Kidney (tissue), 13 donors: ENCODE measurements at regions not wholly inside any gene's neighbourhood (a gene's known extent, or its start where the extent isn't known, plus 50 kb on each side); places are given as distances from the start of the nearest gene placed in this dataset.

Source experiments
- DNase-seq, 5 donors: peaks; one replicate each; pipeline ENCODE4 v3.0.0-alpha.2; 2013 to 2020
- FAIRE-seq: peaks from 2 replicates; lab custom pipeline; 2012; peaks lifted over from hg19 to GRCh38; lab: Jason Lieb, UNC
- H3K27ac ChIP-seq, 2 donors: one replicate each; pipeline ENCODE4 v1.7.0; 2013; ENCODE audit warnings: low read depth in 2 of 2, low read length in 2 of 2, inconsistent platforms in 1 of 2
- H3K27me3 ChIP-seq: one replicate; pipeline ENCODE4 v1.7.1; 2013; ENCODE audit warnings: low read length, inconsistent platforms; ENCODE audit not compliant: control insufficient read depth, insufficient read depth
- H3K36me3 ChIP-seq, 3 donors: one replicate each; pipeline versions ENCODE4 v1.7.0 to v1.7.1; 2013; ENCODE audit warnings: low read length in 3 of 3, control low read depth in 1 of 3, inconsistent platforms in 1 of 3; ENCODE audit not compliant: insufficient read depth in 3 of 3, control insufficient read depth in 2 of 3
- H3K4me1 ChIP-seq, 3 donors: one replicate each; pipeline versions ENCODE4 v1.7.0 to v1.7.1; 2013; ENCODE audit warnings: low read length in 3 of 3, inconsistent platforms in 1 of 3, low read depth in 1 of 3; ENCODE audit not compliant: control insufficient read depth in 2 of 3, insufficient read depth in 2 of 3
- H3K4me3 ChIP-seq, 3 donors: one replicate each; pipeline versions ENCODE4 v1.7.0 to v1.8.1; 2013; ENCODE audit warnings: low read length in 3 of 3, control low read depth in 1 of 3, inconsistent platforms in 1 of 3
- H3K9ac ChIP-seq, 3 donors: one replicate each; pipeline versions ENCODE4 v1.7.0 to v1.7.1; 2013; ENCODE audit warnings: low read length in 3 of 3, control low read depth in 1 of 3, inconsistent platforms in 1 of 3
- H3K9me3 ChIP-seq, 3 donors: one replicate each; pipeline versions ENCODE4 v1.7.0 to v1.7.1; 2013; ENCODE audit warnings: low read length in 3 of 3, control low read depth in 1 of 3, inconsistent platforms in 1 of 3; ENCODE audit not compliant: control insufficient read depth in 2 of 3, insufficient read depth in 1 of 3
- intact Hi-C: fragments of 100-400 bp; cut with DNase I; formaldehyde crosslinking; loops from one replicate; pipeline ENCODE4 v1.11.1; 2022
- TF ChIP-seq, protein P1 (sequence below): IDR thresholded peaks from 3 replicates; pipeline ENCODE4 v1.5.1; 2012; ENCODE audit warnings: mild to moderate bottlenecking, moderate library complexity, borderline replicate concordance; ENCODE audit not compliant: insufficient read depth; ENCODE audit errors: extremely low read depth
- donor health status: control.
- donor health status: control.
- donor health status: control.
- donor health status: control.
- donor health status: control.
- donor health status: DM: yes; HTN: yes; CAD: no.
- donor health status: Normal renal cell carcinoma (clear cell type).

- Histone ChIP-seq H3K27ac (no peak overlapping the region), H3K27me3 (no peaks in the 10 kb centered on the region), H3K9ac (no peak overlapping the region), H3K36me3 (no peaks in the 10 kb centered on the region), H3K4me3 (no peak overlapping the region), H3K9me3 (peaks cover 0 to 3% (median 0%) of the 10 kb centered on the region in 3 donors), H3K4me1 (no peaks in the 10 kb centered on the region)
- intact Hi-C loops, result no loop called here
- TF ChIP-seq, protein P1, sequence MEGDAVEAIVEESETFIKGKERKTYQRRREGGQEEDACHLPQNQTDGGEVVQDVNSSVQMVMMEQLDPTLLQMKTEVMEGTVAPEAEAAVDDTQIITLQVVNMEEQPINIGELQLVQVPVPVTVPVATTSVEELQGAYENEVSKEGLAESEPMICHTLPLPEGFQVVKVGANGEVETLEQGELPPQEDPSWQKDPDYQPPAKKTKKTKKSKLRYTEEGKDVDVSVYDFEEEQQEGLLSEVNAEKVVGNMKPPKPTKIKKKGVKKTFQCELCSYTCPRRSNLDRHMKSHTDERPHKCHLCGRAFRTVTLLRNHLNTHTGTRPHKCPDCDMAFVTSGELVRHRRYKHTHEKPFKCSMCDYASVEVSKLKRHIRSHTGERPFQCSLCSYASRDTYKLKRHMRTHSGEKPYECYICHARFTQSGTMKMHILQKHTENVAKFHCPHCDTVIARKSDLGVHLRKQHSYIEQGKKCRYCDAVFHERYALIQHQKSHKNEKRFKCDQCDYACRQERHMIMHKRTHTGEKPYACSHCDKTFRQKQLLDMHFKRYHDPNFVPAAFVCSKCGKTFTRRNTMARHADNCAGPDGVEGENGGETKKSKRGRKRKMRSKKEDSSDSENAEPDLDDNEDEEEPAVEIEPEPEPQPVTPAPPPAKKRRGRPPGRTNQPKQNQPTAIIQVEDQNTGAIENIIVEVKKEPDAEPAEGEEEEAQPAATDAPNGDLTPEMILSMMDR, result no peak
- no peak for FAIRE-seq
- DNase-seq, result no peak
Observed at GRCh38 chr5:2487152-2487763, 264.2 kb downstream of the IRX2 start.

- Histone ChIP-seq H3K36me3 (no peaks in the 10 kb centered on the region), H3K4me3 (no peak overlapping the region), H3K27ac (no peak overlapping the region), H3K27me3 (no peaks in the 10 kb centered on the region), H3K9me3 (peaks cover 0 to 4% (median 3%) of the 10 kb centered on the region in 3 donors), H3K9ac (no peak overlapping the region), H3K4me1 (no peaks in the 10 kb centered on the region)
- intact Hi-C loops, result no loop called here
- TF ChIP-seq, protein P1, result no peak
- DNase-seq (no peak), FAIRE-seq (no peak)
Observed at GRCh38 chr5:2486373-2486772, 265.1 kb downstream of the IRX2 start.

GRCh38 chr5:2482778-2483177 lies 268.7 kb downstream of the IRX2 start:
- Histone ChIP-seq H3K9me3 (peaks cover 0 to 4% (median 3%) of the 10 kb centered on the region in 3 donors), H3K36me3 (no peaks in the 10 kb centered on the region), H3K4me3 (no peak overlapping the region), H3K4me1 (no peaks in the 10 kb centered on the region), H3K27ac (no peak overlapping the region), H3K9ac (no peak overlapping the region), H3K27me3 (no peaks in the 10 kb centered on the region)
- intact Hi-C loops, result no loop called here
- DNase-seq (no peak), FAIRE-seq (no peak)
- TF ChIP-seq, protein P1, result no peak

- peaks cover 0 to 4% (median 3%) of the 10 kb centered on the region in 3 donors for H3K9me3 ChIP-seq
- DNase-seq (no peak), FAIRE-seq (no peak)
- intact Hi-C loops, result no loop called here
- H3K36me3 ChIP-seq, result no peaks in the 10 kb centered on the region
- H3K27me3 ChIP-seq, result no peaks in the 10 kb centered on the region
- TF ChIP-seq, protein P1, result no peak
- no peaks in the 10 kb centered on the region for H3K4me1 ChIP-seq
- H3K9ac ChIP-seq, result no peak overlapping the region
- no peak overlapping the region for H3K27ac ChIP-seq
- no peak overlapping the region for H3K4me3 ChIP-seq
Observed at GRCh38 chr5:2480871-2481270, 270.6 kb downstream of the IRX2 start.
